DOHH2 (cell line): ENCODE measurements at regions not wholly inside any gene's neighbourhood (a gene's known extent, or its start where the extent isn't known, plus 50 kb on each side); places are given as distances from the start of the nearest gene placed in this dataset.

Experiments used
- H3F3A ChIP-seq: fragments of 200-600 bp; sonication (generic), shearing (Covaris generic); 2 replicates; pipeline ENCODE4 v1.6.0; 2016; ENCODE audit warnings: antibody characterized with exemption, mild to moderate bottlenecking; ENCODE audit not compliant: control insufficient read depth, insufficient read depth
- H3K27ac ChIP-seq: fragments of 200-600 bp; sonication (generic); 2 replicates; pipeline ENCODE4 v1.5.1; 2014; ENCODE audit warnings: low read depth, mild to moderate bottlenecking, low read length, moderate library complexity
- H3K27me3 ChIP-seq: fragments of 200-600 bp; sonication (generic); 2 replicates; pipeline ENCODE4 v1.6.1; 2014; ENCODE audit warnings: mild to moderate bottlenecking, low read length, mixed read lengths; ENCODE audit not compliant: control insufficient read depth
- H3K36me3 ChIP-seq: fragments of 200-600 bp; sonication (generic); 2 replicates; pipeline ENCODE4 v1.6.1; 2014; ENCODE audit warnings: mild to moderate bottlenecking, low read length, moderate library complexity, mixed read lengths; ENCODE audit not compliant: control insufficient read depth
- H3K4me1 ChIP-seq: fragments of 200-600 bp; sonication (generic); 2 replicates; pipeline ENCODE4 v1.6.1; 2014; ENCODE audit warnings: mild to moderate bottlenecking, low read length, mixed read lengths; ENCODE audit not compliant: control insufficient read depth
- H3K4me2 ChIP-seq: fragments of 200-600 bp; sonication (generic); 2 replicates; pipeline ENCODE4 v1.6.0; 2014; ENCODE audit warnings: mild to moderate bottlenecking, low read length, moderate library complexity
- H3K4me3 ChIP-seq: fragments of 200-600 bp; sonication (generic); 2 replicates; pipeline ENCODE4 v1.5.1; 2014; ENCODE audit warnings: mild to moderate bottlenecking, low read length, mixed read lengths
- H3K79me2 ChIP-seq: fragments of 200-600 bp; sonication (generic); 2 replicates; pipeline ENCODE4 v1.6.1; 2014; ENCODE audit warnings: mild to moderate bottlenecking, low read length, mixed read lengths; ENCODE audit not compliant: control insufficient read depth
- H3K9me2 ChIP-seq: fragments of 200-600 bp; sonication (generic); replicated peaks from 2 replicates; pipeline ENCODE4 v1.6.1; 2014; ENCODE audit warnings: mild to moderate bottlenecking, low read length, mixed read lengths; ENCODE audit not compliant: control insufficient read depth
- H3K9me3 ChIP-seq: fragments of 200-600 bp; sonication (generic); 2 replicates; pipeline ENCODE4 v1.6.1; 2014; ENCODE audit warnings: antibody characterized with exemption, low read length, mixed read lengths; ENCODE audit not compliant: control insufficient read depth, insufficient read depth
- H4K20me1 ChIP-seq: fragments of 200-600 bp; sonication (generic); 2 replicates; pipeline ENCODE4 v1.6.0; 2014; ENCODE audit warnings: low read depth, mild to moderate bottlenecking, antibody characterized with exemption, low read length, moderate library complexity; ENCODE audit not compliant: control insufficient read depth, insufficient read depth
- EZH2phosphoT487 ChIP-seq: fragments of 200-600 bp; sonication (generic); IDR thresholded peaks from 2 replicates; pipeline ENCODE4 v1.6.1; 2017; ENCODE audit warnings: borderline replicate concordance, mild to moderate bottlenecking, antibody characterized with exemption, low read length, moderate library complexity, mixed read lengths
- TF ChIP-seq, protein P1 (sequence below): fragments of 200-600 bp; sonication (generic); IDR thresholded peaks from one replicate; pipeline ENCODE4 v1.5.1; 2014; ENCODE audit warnings: antibody characterized with exemption, mild to moderate bottlenecking, low read depth, low read length; ENCODE audit not compliant: poor library complexity, severe bottlenecking

- H3K4me2 ChIP-seq: no peak overlapping the region
- H3K27me3 ChIP-seq: no peaks in the 10 kb centered on the region
- no peaks in the 10 kb centered on the region for H3K79me2 ChIP-seq
These were observed 142.0 kb downstream of the MRPL39 start for GRCh38 chr21:25465263-25465662.

DNA sequence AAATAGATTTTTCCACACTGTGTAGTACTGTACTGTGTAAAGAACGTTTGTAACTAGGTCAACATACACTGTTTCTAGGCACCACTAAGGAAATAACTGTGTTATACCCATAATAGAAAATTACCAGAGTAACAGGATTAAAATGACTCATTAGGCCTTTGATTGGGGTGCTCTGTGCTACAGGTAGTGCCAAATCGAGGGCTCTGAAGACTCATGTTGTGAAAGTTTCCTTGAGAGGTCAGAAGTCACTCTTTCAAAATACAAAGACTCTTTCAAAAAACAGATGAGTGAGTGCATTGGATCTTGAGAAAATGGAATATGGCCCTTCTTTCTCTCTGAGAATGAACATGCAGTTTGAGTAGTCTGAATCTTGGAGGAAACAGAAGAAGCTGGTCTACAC, 143.0 kb downstream of the MRPL39 start:
- peaks cover 3% of the 10 kb centered on the region for H3K36me3 ChIP-seq
- peaks cover 11% of the 10 kb centered on the region; the same call in 1 of the 2 replicates for H3K9me3 ChIP-seq
- TF ChIP-seq EZH2phosphoT487: no peak
- TF ChIP-seq, protein P1, sequence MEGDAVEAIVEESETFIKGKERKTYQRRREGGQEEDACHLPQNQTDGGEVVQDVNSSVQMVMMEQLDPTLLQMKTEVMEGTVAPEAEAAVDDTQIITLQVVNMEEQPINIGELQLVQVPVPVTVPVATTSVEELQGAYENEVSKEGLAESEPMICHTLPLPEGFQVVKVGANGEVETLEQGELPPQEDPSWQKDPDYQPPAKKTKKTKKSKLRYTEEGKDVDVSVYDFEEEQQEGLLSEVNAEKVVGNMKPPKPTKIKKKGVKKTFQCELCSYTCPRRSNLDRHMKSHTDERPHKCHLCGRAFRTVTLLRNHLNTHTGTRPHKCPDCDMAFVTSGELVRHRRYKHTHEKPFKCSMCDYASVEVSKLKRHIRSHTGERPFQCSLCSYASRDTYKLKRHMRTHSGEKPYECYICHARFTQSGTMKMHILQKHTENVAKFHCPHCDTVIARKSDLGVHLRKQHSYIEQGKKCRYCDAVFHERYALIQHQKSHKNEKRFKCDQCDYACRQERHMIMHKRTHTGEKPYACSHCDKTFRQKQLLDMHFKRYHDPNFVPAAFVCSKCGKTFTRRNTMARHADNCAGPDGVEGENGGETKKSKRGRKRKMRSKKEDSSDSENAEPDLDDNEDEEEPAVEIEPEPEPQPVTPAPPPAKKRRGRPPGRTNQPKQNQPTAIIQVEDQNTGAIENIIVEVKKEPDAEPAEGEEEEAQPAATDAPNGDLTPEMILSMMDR: no peak
- H3K4me3 ChIP-seq: no peak overlapping the region
- no peak overlapping the region for H3K4me2 ChIP-seq
- no peaks in the 10 kb centered on the region for H3F3A ChIP-seq
- peaks cover 7% of the 10 kb centered on the region for H3K4me1 ChIP-seq
- H4K20me1 ChIP-seq: no peaks in the 10 kb centered on the region
- no peaks in the 10 kb centered on the region for H3K9me2 ChIP-seq
- H3K27me3 ChIP-seq: no peaks in the 10 kb centered on the region
- no peaks in the 10 kb centered on the region for H3K79me2 ChIP-seq
- H3K27ac ChIP-seq: no peak overlapping the region

More at GRCh38 chr21:25465263-25465662, 142.0 kb downstream of the MRPL39 start:
- Histone ChIP-seq H3K4me1 (no peaks in the 10 kb centered on the region), H3K9me3 (peaks cover 4% of the 10 kb centered on the region; the same call in 1 of the 2 replicates), H4K20me1 (no peaks in the 10 kb centered on the region), H3K27ac (no peak overlapping the region), H3K36me3 (no peaks in the 10 kb centered on the region), H3F3A (no peaks in the 10 kb centered on the region), H3K9me2 (no peaks in the 10 kb centered on the region), H3K4me3 (no peak overlapping the region)
- TF ChIP-seq, protein P1: no peak
- TF ChIP-seq EZH2phosphoT487: no peak

DNA sequence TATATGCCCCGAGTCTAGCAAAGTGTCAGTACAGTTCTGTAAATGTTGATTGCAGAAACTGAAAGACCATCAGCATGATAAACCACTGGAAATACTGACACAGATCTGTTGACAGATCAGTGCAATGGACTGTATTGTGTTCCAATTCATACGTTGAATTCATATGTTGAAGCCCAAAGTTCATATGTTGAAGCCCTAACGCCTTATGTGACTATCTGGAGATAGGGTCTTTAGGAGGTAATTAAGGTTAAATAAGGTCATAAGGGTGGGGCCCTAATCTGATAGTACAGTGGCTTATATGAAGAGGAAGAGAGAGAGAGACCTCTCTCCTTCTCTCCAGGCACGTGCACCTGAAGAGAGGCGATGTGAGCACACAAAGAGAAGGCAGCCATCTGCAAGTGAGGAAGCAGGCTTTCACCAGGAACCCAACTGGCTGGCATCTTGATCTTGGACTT, 144.7 kb downstream of the MRPL39 start:
- Histone ChIP-seq H3K27me3 (no peaks in the 10 kb centered on the region), H3K9me3 (peaks cover 18% of the 10 kb centered on the region; the same call in 1 of the 2 replicates), H4K20me1 (no peaks in the 10 kb centered on the region), H3K36me3 (peaks cover 6% of the 10 kb centered on the region), H3K9me2 (no peaks in the 10 kb centered on the region), H3F3A (no peaks in the 10 kb centered on the region), H3K4me1 (peaks cover 23% of the 10 kb centered on the region), H3K4me3 (no peak overlapping the region), H3K4me2 (no peak overlapping the region), H3K79me2 (no peaks in the 10 kb centered on the region), H3K27ac (no peak overlapping the region)
- TF ChIP-seq, protein P1: no peak
- TF ChIP-seq EZH2phosphoT487: no peak
